ENCODE measurements at regions not wholly inside any gene's neighbourhood (a gene's known extent, or its start where the extent isn't known, plus 50 kb on each side); places are given as distances from the start of the nearest gene placed in this dataset.

DNA sequence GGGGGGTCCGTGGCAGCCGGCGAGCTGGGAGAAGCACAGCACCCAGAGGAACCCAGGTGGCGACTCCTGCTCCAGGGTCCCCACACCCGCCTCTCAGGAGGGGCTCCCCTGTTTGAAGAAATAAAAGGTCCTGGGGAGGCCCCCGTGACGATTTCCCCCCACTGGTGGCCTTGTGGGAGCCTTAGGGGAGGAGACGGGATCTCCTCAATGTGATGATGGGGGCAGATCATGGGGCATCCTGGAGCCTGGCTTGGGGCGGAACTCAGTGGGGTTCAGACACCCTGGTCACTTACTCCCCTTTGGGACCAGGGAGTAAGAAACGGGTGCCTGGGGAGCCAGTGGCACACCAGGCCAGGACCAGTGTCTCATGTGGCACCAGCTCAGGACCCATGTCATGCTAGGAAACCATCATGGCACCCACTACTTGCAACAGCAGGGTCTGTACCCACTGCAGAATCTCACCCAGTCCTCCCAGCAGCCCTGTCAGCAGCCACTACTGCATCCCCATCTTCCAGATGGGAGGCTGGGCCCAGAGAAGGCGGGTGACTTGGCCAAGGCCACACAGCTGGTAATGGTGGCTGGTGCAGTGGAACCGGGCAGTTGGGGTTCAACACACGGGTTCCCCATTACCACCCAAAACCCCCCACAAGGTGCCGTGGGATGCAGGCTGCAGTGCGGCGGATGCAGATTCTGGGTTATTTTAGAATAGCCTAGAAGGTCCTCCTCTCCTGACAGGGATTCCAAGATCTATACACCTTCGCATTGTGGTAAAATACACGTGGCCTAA, 130.7 kb downstream of the CTTN start:
- Histone ChIP-seq H3K9ac (ENCODE audit: low read length in 2 of 2) (no peak overlapping the region), H3K27me3 (ENCODE audit: control insufficient read depth in 1 of 2, insufficient read depth in 2 of 2, low read length in 2 of 2) (no peaks in the 10 kb centered on the region), H3K4me3 (ENCODE audit: low read length in 2 of 2) (no peak overlapping the region), H3K4me1 (ENCODE audit: control insufficient read depth, insufficient read depth, low read length) (no peaks in the 10 kb centered on the region), H3K36me3 (ENCODE audit: control insufficient read depth in 2 of 2, insufficient read depth in 2 of 2, low read length in 2 of 2) (no peaks in the 10 kb centered on the region), H3K27ac (ENCODE audit: low read length) (no peak overlapping the region), H3K9me3 (ENCODE audit: control insufficient read depth in 2 of 2, low read length in 2 of 2) (no peaks in the 10 kb centered on the region)

- Histone ChIP-seq H3K9ac (ENCODE audit: low read length in 2 of 2) (no peak overlapping the region), H3K27ac (ENCODE audit: low read length) (no peak overlapping the region), H3K27me3 (ENCODE audit: control insufficient read depth in 1 of 2, insufficient read depth in 2 of 2, low read length in 2 of 2) (no peaks in the 10 kb centered on the region), H3K4me3 (ENCODE audit: low read length in 2 of 2) (no peak overlapping the region), H3K4me1 (ENCODE audit: control insufficient read depth, insufficient read depth, low read length) (no peaks in the 10 kb centered on the region), H3K36me3 (ENCODE audit: control insufficient read depth in 2 of 2, insufficient read depth in 2 of 2, low read length in 2 of 2) (no peaks in the 10 kb centered on the region), H3K9me3 (ENCODE audit: control insufficient read depth in 2 of 2, low read length in 2 of 2) (no peaks in the 10 kb centered on the region)
These were observed 131.7 kb downstream of the CTTN start for GRCh38 chr11:70530010-70530409.

- Histone ChIP-seq H3K27ac (ENCODE audit: low read length) (no peak overlapping the region), H3K27me3 (ENCODE audit: control insufficient read depth in 1 of 2, insufficient read depth in 2 of 2, low read length in 2 of 2) (no peaks in the 10 kb centered on the region), H3K4me1 (ENCODE audit: control insufficient read depth, insufficient read depth, low read length) (no peaks in the 10 kb centered on the region), H3K36me3 (ENCODE audit: control insufficient read depth in 2 of 2, insufficient read depth in 2 of 2, low read length in 2 of 2) (no peaks in the 10 kb centered on the region), H3K4me3 (ENCODE audit: low read length in 2 of 2) (no peak overlapping the region), H3K9ac (ENCODE audit: low read length in 2 of 2) (no peak overlapping the region), H3K9me3 (ENCODE audit: control insufficient read depth in 2 of 2, low read length in 2 of 2) (no peaks in the 10 kb centered on the region)
These were observed 132.4 kb downstream of the CTTN start for GRCh38 chr11:70530629-70531185.

DNA sequence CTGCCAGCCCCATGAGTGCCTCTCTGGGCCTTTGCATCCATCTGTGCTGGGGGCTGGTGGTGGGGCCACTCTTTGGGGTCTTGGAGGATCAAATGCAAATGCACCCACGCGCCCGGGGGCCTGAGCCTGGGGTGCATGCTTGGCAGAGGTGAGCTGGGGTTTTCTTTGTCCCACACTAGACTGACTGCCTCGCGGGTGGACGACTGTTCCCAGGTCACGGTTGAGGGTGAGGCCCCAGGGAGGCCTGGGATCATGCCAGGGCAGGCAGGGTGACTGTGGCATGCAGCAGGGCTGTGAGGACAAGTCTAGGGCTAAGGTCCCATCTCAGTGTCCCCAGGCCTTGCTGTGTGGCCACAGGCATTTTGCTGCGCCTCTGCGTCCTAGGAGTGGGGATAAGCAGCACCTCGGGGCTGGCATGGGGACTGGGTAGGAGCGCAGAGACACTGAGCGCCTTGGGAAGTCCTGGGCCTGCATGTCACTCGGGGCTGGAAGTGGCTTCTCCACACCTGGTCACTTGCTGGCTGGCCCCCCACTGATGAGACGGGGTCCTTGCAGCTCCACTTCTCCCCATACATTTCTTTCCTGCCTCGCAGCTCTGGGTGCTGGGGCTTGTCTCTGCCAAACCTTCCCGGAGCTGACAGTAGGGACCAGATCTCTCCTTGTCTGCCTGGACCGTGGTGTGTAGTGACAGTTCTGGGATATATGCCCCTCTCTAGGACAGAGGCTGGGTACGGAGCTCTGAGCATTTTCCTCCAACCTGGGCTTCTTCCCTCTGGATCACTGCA, 133.1 kb downstream of the CTTN start:
- Histone ChIP-seq H3K9ac (ENCODE audit: low read length in 2 of 2) (no peak overlapping the region), H3K9me3 (ENCODE audit: control insufficient read depth in 2 of 2, low read length in 2 of 2) (no peaks in the 10 kb centered on the region)

GRCh38 chr11:70532066-70532440, 133.7 kb downstream of the CTTN start:
- no peaks in the 10 kb centered on the region for H3K36me3 ChIP-seq (ENCODE audit: control insufficient read depth in 2 of 2, insufficient read depth in 2 of 2, low read length in 2 of 2)
- H3K9ac ChIP-seq (ENCODE audit: low read length in 2 of 2): no peak overlapping the region
- no peaks in the 10 kb centered on the region for H3K4me1 ChIP-seq (ENCODE audit: control insufficient read depth, insufficient read depth, low read length)
- H3K27me3 ChIP-seq (ENCODE audit: control insufficient read depth in 1 of 2, insufficient read depth in 2 of 2, low read length in 2 of 2): no peaks in the 10 kb centered on the region
- no peak overlapping the region for H3K4me3 ChIP-seq (ENCODE audit: low read length in 2 of 2)
- no peak overlapping the region for H3K27ac ChIP-seq (ENCODE audit: low read length)
- no peaks in the 10 kb centered on the region for H3K9me3 ChIP-seq (ENCODE audit: control insufficient read depth in 2 of 2, low read length in 2 of 2)

More for the DNA sequence above, 133.1 kb downstream of the CTTN start:
- no peaks in the 10 kb centered on the region for H3K36me3 ChIP-seq (ENCODE audit: control insufficient read depth in 2 of 2, insufficient read depth in 2 of 2, low read length in 2 of 2)
- H3K4me1 ChIP-seq (ENCODE audit: control insufficient read depth, insufficient read depth, low read length): no peaks in the 10 kb centered on the region
- no peaks in the 10 kb centered on the region for H3K27me3 ChIP-seq (ENCODE audit: control insufficient read depth in 1 of 2, insufficient read depth in 2 of 2, low read length in 2 of 2)
- H3K4me3 ChIP-seq (ENCODE audit: low read length in 2 of 2): no peak overlapping the region
- H3K27ac ChIP-seq (ENCODE audit: low read length): no peak overlapping the region

DNA sequence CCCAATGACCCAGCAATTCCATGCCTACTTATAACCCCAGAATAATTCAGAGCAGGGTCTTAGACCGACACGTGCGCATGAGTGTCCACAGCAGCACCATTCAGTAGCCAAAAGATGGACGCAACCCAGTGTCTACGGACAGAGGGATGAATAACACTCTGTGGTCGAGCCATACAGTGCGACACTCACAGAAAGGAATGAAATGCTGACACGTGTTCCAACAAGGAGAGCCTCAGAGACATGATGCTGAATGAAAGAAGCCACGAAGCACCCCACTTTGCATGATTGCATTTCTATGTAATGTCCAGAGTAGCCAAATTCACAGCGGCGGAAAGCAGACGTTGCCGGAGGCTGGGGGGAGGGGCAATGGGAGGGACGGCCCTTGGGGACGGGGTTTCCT, 134.4 kb downstream of the CTTN start:
- Histone ChIP-seq H3K9me3 (ENCODE audit: control insufficient read depth in 2 of 2, low read length in 2 of 2) (no peaks in the 10 kb centered on the region), H3K9ac (ENCODE audit: low read length in 2 of 2) (no peak overlapping the region), H3K4me1 (ENCODE audit: control insufficient read depth, insufficient read depth, low read length) (no peaks in the 10 kb centered on the region), H3K27me3 (ENCODE audit: control insufficient read depth in 1 of 2, insufficient read depth in 2 of 2, low read length in 2 of 2) (no peaks in the 10 kb centered on the region), H3K36me3 (ENCODE audit: control insufficient read depth in 2 of 2, insufficient read depth in 2 of 2, low read length in 2 of 2) (no peaks in the 10 kb centered on the region), H3K27ac (ENCODE audit: low read length) (no peak overlapping the region), H3K4me3 (ENCODE audit: low read length in 2 of 2) (no peak overlapping the region)

- no peaks in the 10 kb centered on the region for H3K4me1 ChIP-seq (ENCODE audit: control insufficient read depth, insufficient read depth, low read length)
- no peak overlapping the region for H3K4me3 ChIP-seq (ENCODE audit: low read length in 2 of 2)
- H3K27me3 ChIP-seq (ENCODE audit: control insufficient read depth in 1 of 2, insufficient read depth in 2 of 2, low read length in 2 of 2): no peaks in the 10 kb centered on the region
- H3K9me3 ChIP-seq (ENCODE audit: control insufficient read depth in 2 of 2, low read length in 2 of 2): no peaks in the 10 kb centered on the region
- H3K9ac ChIP-seq (ENCODE audit: low read length in 2 of 2): no peak overlapping the region
- H3K36me3 ChIP-seq (ENCODE audit: control insufficient read depth in 2 of 2, insufficient read depth in 2 of 2, low read length in 2 of 2): no peaks in the 10 kb centered on the region
- H3K27ac ChIP-seq (ENCODE audit: low read length): no peak overlapping the region
These were observed 137.1 kb downstream of the CTTN start for GRCh38 chr11:70535191-70535971.

GRCh38 chr11:70536051-70536877, 137.9 kb downstream of the CTTN start:
- no peaks in the 10 kb centered on the region for H3K36me3 ChIP-seq (ENCODE audit: control insufficient read depth in 2 of 2, insufficient read depth in 2 of 2, low read length in 2 of 2)
- no peak overlapping the region for H3K4me3 ChIP-seq (ENCODE audit: low read length in 2 of 2)
- no peak overlapping the region for H3K9ac ChIP-seq (ENCODE audit: low read length in 2 of 2)
- H3K27me3 ChIP-seq (ENCODE audit: control insufficient read depth in 1 of 2, insufficient read depth in 2 of 2, low read length in 2 of 2): no peaks in the 10 kb centered on the region
- H3K27ac ChIP-seq (ENCODE audit: low read length): no peak overlapping the region
- no peaks in the 10 kb centered on the region for H3K9me3 ChIP-seq (ENCODE audit: control insufficient read depth in 2 of 2, low read length in 2 of 2)
- no peaks in the 10 kb centered on the region for H3K4me1 ChIP-seq (ENCODE audit: control insufficient read depth, insufficient read depth, low read length)

GRCh38 chr11:70537576-70538571, 139.5 kb downstream of the CTTN start:
- no peak overlapping the region for H3K9ac ChIP-seq (ENCODE audit: low read length in 2 of 2)
- H3K36me3 ChIP-seq (ENCODE audit: control insufficient read depth in 2 of 2, insufficient read depth in 2 of 2, low read length in 2 of 2): no peaks in the 10 kb centered on the region
- H3K27ac ChIP-seq (ENCODE audit: low read length): no peak overlapping the region
- H3K27me3 ChIP-seq (ENCODE audit: control insufficient read depth in 1 of 2, insufficient read depth in 2 of 2, low read length in 2 of 2): no peaks in the 10 kb centered on the region
- H3K9me3 ChIP-seq (ENCODE audit: control insufficient read depth in 2 of 2, low read length in 2 of 2): peaks cover 0 to 5% of the 10 kb centered on the region in 2 donors
- H3K4me3 ChIP-seq (ENCODE audit: low read length in 2 of 2): no peak overlapping the region
- H3K4me1 ChIP-seq (ENCODE audit: control insufficient read depth, insufficient read depth, low read length): no peaks in the 10 kb centered on the region
